HEK293 (cell line): ENCODE measurements at regions not wholly inside any gene's neighbourhood (a gene's known extent, or its start where the extent isn't known, plus 50 kb on each side); places are given as distances from the start of the nearest gene placed in this dataset.

Experiments
- CTCF ChIP-seq: fragments of 450-650 bp; formaldehyde crosslinking; IDR thresholded peaks from 2 replicates; pipeline ENCODE4 v1.5.1; 2016; ENCODE audit warnings: missing biosample characterization, missing genetic modification characterization
- MYNN ChIP-seq: fragments of 450-650 bp; formaldehyde crosslinking; IDR thresholded peaks from 2 replicates; pipeline ENCODE4 v1.5.1; 2016; ENCODE audit warnings: missing biosample characterization, missing genetic modification characterization, borderline replicate concordance
- ZBTB26 ChIP-seq: fragments of 450-650 bp; formaldehyde crosslinking; optimal IDR thresholded peaks from 2 replicates; pipeline ENCODE3; 2016; ENCODE audit warnings: missing biosample characterization, mild to moderate bottlenecking, missing genetic modification characterization
- ZBTB7A ChIP-seq: fragments of 450-650 bp; formaldehyde crosslinking; IDR thresholded peaks from 2 replicates; pipeline ENCODE4 v1.5.1; 2016; ENCODE audit warnings: low read depth, missing biosample characterization, missing genetic modification characterization
- ZEB2 ChIP-seq: fragments of 450-650 bp; formaldehyde crosslinking; IDR thresholded peaks from 2 replicates; pipeline ENCODE4 v1.5.1; 2016; ENCODE audit warnings: missing biosample characterization, missing genetic modification characterization
- ZNF26 ChIP-seq: fragments of 450-650 bp; formaldehyde crosslinking; IDR thresholded peaks from 2 replicates; pipeline ENCODE4 v1.5.1; 2016; ENCODE audit warnings: missing biosample characterization, missing genetic modification characterization
- ZNF302 ChIP-seq: fragments of 450-650 bp; formaldehyde crosslinking; IDR thresholded peaks from 2 replicates; pipeline ENCODE4 v1.5.1; 2016; ENCODE audit warnings: missing biosample characterization, missing genetic modification characterization, low read depth
- ZNF394 ChIP-seq: fragments of 450-650 bp; formaldehyde crosslinking; IDR thresholded peaks from 2 replicates; pipeline ENCODE4 v1.5.1; 2016; ENCODE audit warnings: missing biosample characterization, missing genetic modification characterization, mild to moderate bottlenecking, moderate library complexity, borderline replicate concordance
- ZNF513 ChIP-seq: fragments of 450-650 bp; IDR thresholded peaks from 2 replicates; pipeline ENCODE4 v1.5.1; 2018; ENCODE audit warnings: missing biosample characterization, missing genetic modification characterization
- ZNF560 ChIP-seq: fragments of 450-650 bp; formaldehyde crosslinking; IDR thresholded peaks from 2 replicates; pipeline ENCODE4 v1.5.1; 2017; ENCODE audit warnings: missing biosample characterization, missing genetic modification characterization, borderline replicate concordance
- ZNF561 ChIP-seq: fragments of 450-650 bp; IDR thresholded peaks from 2 replicates; pipeline ENCODE4 v1.5.1; 2018; ENCODE audit warnings: missing biosample characterization, missing genetic modification characterization, borderline replicate concordance

GRCh38 chr3:146345900-146346299 lies 95.0 kb upstream of the PLSCR4 start:
- no peak for TF ChIP-seq CTCF (tag by site-specific recombination)
- TF ChIP-seq ZEB2, result no peak
- TF ChIP-seq ZBTB26 (tag by site-specific recombination), result no peak
- no peak for TF ChIP-seq ZNF560 (tag by site-specific recombination)
- TF ChIP-seq ZNF394 (tag by site-specific recombination), result no peak
- TF ChIP-seq ZNF513 (tag by site-specific recombination), result no peak
- no peak for TF ChIP-seq MYNN (tag by site-specific recombination)
- TF ChIP-seq ZNF561 (tag by site-specific recombination), result no peak
- TF ChIP-seq ZNF302, result no peak
- no peak for TF ChIP-seq ZNF26 (tag by site-specific recombination)
- no peak for TF ChIP-seq ZBTB7A
